Liver (tissue), 8 donors: ENCODE measurements at regions not wholly inside any gene's neighbourhood (a gene's known extent, or its start where the extent isn't known, plus 50 kb on each side); places are given as distances from the start of the nearest gene placed in this dataset.

Experiments used
- DNase-seq: peaks from one replicate; pipeline ENCODE4 v3.0.0-alpha.2; 2017; ENCODE audit warnings: low spot score
- H3K27ac ChIP-seq, 2 donors: one replicate each; pipeline ENCODE4 v1.7.0; 2013; ENCODE audit warnings: inconsistent platforms in 2 of 2, low read length in 2 of 2, control low read depth in 1 of 2, low read depth in 1 of 2, mild to moderate bottlenecking in 1 of 2
- H3K27me3 ChIP-seq, 4 donors: one replicate each; pipeline versions ENCODE4 v1.6.1 to v1.7.0; 2013; ENCODE audit warnings: low read length in 3 of 4, inconsistent platforms in 1 of 4, mild to moderate bottlenecking in 1 of 4, moderate library complexity in 1 of 4; ENCODE audit not compliant: control insufficient read depth in 4 of 4, insufficient read depth in 4 of 4
- H3K36me3 ChIP-seq, 4 donors: one replicate each; pipeline versions ENCODE4 v1.6.1 to v1.7.0; 2013; ENCODE audit warnings: low read length in 3 of 4, mild to moderate bottlenecking in 3 of 4, low read depth in 1 of 4, moderate library complexity in 1 of 4; ENCODE audit not compliant: control insufficient read depth in 4 of 4, insufficient read depth in 3 of 4
- H3K4me1 ChIP-seq, 4 donors: one replicate each; pipeline versions ENCODE4 v1.6.1 to v1.7.0; 2013; ENCODE audit warnings: low read length in 3 of 4, mild to moderate bottlenecking in 3 of 4, moderate library complexity in 1 of 4; ENCODE audit not compliant: control insufficient read depth in 4 of 4, insufficient read depth in 4 of 4
- H3K4me3 ChIP-seq, 3 donors: one replicate each; pipeline versions ENCODE4 v1.6.1 to v1.7.0; 2013; ENCODE audit warnings: low read length in 3 of 3, control low read depth in 1 of 3, low read depth in 1 of 3, mild to moderate bottlenecking in 1 of 3
- H3K9ac ChIP-seq, 2 donors: one replicate each; pipeline ENCODE4 v1.7.0; 2013; ENCODE audit warnings: low read length in 2 of 2, mild to moderate bottlenecking in 2 of 2, moderate library complexity in 2 of 2, control low read depth in 1 of 2, low read depth in 1 of 2
- H3K9me3 ChIP-seq, 4 donors: one replicate each; pipeline versions ENCODE4 v1.6.1 to v1.7.0; 2013; ENCODE audit warnings: low read length in 3 of 4; ENCODE audit not compliant: control insufficient read depth in 4 of 4
- EGR1 ChIP-seq, 2 donors: IDR thresholded peaks; 2 replicates each; pipeline ENCODE4 v1.6.1; 2016 to 2018; ENCODE audit warnings: antibody characterized with exemption in 2 of 2, low read depth in 2 of 2
- FOXA1 ChIP-seq: IDR thresholded peaks from 2 replicates; pipeline ENCODE4 v1.6.1; 2016; ENCODE audit warnings: antibody characterized with exemption
- FOXA2 ChIP-seq: IDR thresholded peaks from 2 replicates; pipeline ENCODE4 v1.6.1; 2016; ENCODE audit warnings: antibody characterized with exemption
- GABPA ChIP-seq, 2 donors: IDR thresholded peaks in 1 of 2; conservative IDR thresholded peaks in 1 of 2; 2 replicates each; pipeline ENCODE4 v1.6.1; 2016; ENCODE audit warnings: antibody characterized with exemption in 2 of 2, mild to moderate bottlenecking in 1 of 2, moderate library complexity in 1 of 2
- HNF4A ChIP-seq, 2 donors: conservative IDR thresholded peaks; 2 replicates each; pipeline ENCODE4 v1.6.1; 2016; ENCODE audit warnings: antibody characterized with exemption in 2 of 2, mild to moderate bottlenecking in 2 of 2
- HNF4G ChIP-seq: IDR thresholded peaks from 2 replicates; pipeline ENCODE4 v1.6.1; 2016; ENCODE audit warnings: antibody characterized with exemption
- JUND ChIP-seq, 2 donors: IDR thresholded peaks; 2 replicates each; pipeline ENCODE4 v1.6.1; 2016; ENCODE audit warnings: antibody characterized with exemption in 2 of 2
- NR2F2 ChIP-seq: IDR thresholded peaks from 2 replicates; pipeline ENCODE4 v1.6.1; 2016; ENCODE audit warnings: antibody characterized with exemption
- RAD21 ChIP-seq, 2 donors: IDR thresholded peaks; 2 replicates each; pipeline ENCODE4 v1.6.1; 2016; ENCODE audit warnings: antibody characterized with exemption in 2 of 2, mild to moderate bottlenecking in 2 of 2
- RXRA ChIP-seq, 2 donors: IDR thresholded peaks; 2 replicates each; pipeline ENCODE4 v1.6.1; 2017 to 2018; ENCODE audit warnings: antibody characterized with exemption in 2 of 2, mild to moderate bottlenecking in 1 of 2
- SP1 ChIP-seq: IDR thresholded peaks from 2 replicates; pipeline ENCODE4 v1.6.1; 2018; ENCODE audit warnings: antibody characterized with exemption, mild to moderate bottlenecking
- TAF1 ChIP-seq: conservative IDR thresholded peaks from 2 replicates; pipeline ENCODE4 v1.6.1; 2016; ENCODE audit warnings: antibody characterized with exemption, mild to moderate bottlenecking
- YY1 ChIP-seq: IDR thresholded peaks from 2 replicates; pipeline ENCODE4 v1.6.1; 2016; ENCODE audit warnings: antibody characterized with exemption, mild to moderate bottlenecking
- WGBS: extraction: QIAGEN DNeasy Blood & Tissue Kit; methylation state at CpG from one replicate; pipeline ENCODE4 v1.1.7; 2013; 5-methylcytosine and 5-hydroxymethylcytosine counted together
- TF ChIP-seq, protein P1 (sequence below): IDR thresholded peaks from 2 replicates; pipeline ENCODE4 v1.6.1; 2016; ENCODE audit warnings: antibody characterized with exemption
- TF ChIP-seq, protein P2 (sequence below): IDR thresholded peaks from 2 replicates; pipeline ENCODE4 v1.6.1; 2016; ENCODE audit warnings: antibody characterized with exemption
- TF ChIP-seq, protein P3 (sequence below): IDR thresholded peaks from 2 replicates; pipeline ENCODE4 v1.6.1; 2016; ENCODE audit warnings: antibody characterized with exemption
- TF ChIP-seq, protein P4 (sequence below): IDR thresholded peaks from 2 replicates; pipeline ENCODE4 v1.6.1; 2016; ENCODE audit warnings: antibody characterized with exemption, mild to moderate bottlenecking
- TF ChIP-seq, protein P5 (sequence below): fragments of 150-350 bp; IDR thresholded peaks from 2 replicates; pipeline ENCODE4 v1.5.1; 2017; ENCODE audit warnings: improper control_type of control experiment, low read depth, low read length; ENCODE audit not compliant: missing input control
- donor health status: healthy.
- donor health status: healthy.
- donor health status: healthy.
- donor health status: healthy.
- donor health status: healthy.

DNA sequence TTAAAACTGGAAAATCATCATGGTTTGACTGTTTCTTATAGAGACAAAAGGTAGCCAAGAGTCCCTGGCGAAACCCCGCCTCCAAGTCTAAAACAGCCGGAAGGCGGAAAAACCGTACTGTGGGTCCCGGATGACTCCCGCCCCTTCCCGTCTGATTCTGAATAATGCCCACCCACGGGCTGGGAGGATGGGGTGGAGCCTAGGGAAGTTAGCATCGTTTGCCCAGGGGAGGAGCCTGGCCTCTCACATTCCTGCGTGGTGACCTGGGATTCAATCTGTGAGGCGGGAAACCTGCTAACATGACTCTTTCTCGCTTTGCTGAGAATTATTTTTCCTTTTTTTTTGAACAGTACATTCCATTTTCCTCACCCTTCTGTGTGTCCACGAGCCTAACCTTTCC lies 124.9 kb downstream of the KCNK1 start:
- no peak for DNase-seq
- no peak overlapping the region for H3K27ac ChIP-seq
- 89% methylated on average over 14 of the region's 14 CpGs for WGBS
- no peaks in the 10 kb centered on the region for H3K4me1 ChIP-seq
- H3K9me3 ChIP-seq: no peaks in the 10 kb centered on the region
- no peaks in the 10 kb centered on the region for H3K36me3 ChIP-seq
- no peak overlapping the region for H3K9ac ChIP-seq
- TF ChIP-seq TAF1: no peak
- no peak for TF ChIP-seq NR2F2
- TF ChIP-seq EGR1 (IDR thresholded peaks at IDR 0.05; ENCODE audit: low read depth in 2 of 2): no peak
- TF ChIP-seq, protein P1, sequence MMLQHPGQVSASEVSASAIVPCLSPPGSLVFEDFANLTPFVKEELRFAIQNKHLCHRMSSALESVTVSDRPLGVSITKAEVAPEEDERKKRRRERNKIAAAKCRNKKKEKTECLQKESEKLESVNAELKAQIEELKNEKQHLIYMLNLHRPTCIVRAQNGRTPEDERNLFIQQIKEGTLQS: no peak
- TF ChIP-seq FOXA1: no peak
- TF ChIP-seq SP1: no peak
- TF ChIP-seq, protein P2, sequence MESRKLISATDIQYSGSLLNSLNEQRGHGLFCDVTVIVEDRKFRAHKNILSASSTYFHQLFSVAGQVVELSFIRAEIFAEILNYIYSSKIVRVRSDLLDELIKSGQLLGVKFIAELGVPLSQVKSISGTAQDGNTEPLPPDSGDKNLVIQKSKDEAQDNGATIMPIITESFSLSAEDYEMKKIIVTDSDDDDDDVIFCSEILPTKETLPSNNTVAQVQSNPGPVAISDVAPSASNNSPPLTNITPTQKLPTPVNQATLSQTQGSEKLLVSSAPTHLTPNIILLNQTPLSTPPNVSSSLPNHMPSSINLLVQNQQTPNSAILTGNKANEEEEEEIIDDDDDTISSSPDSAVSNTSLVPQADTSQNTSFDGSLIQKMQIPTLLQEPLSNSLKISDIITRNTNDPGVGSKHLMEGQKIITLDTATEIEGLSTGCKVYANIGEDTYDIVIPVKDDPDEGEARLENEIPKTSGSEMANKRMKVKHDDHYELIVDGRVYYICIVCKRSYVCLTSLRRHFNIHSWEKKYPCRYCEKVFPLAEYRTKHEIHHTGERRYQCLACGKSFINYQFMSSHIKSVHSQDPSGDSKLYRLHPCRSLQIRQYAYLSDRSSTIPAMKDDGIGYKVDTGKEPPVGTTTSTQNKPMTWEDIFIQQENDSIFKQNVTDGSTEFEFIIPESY: no peak
- TF ChIP-seq JUND (IDR thresholded peaks at IDR 0.05): no peak
- TF ChIP-seq, protein P3, sequence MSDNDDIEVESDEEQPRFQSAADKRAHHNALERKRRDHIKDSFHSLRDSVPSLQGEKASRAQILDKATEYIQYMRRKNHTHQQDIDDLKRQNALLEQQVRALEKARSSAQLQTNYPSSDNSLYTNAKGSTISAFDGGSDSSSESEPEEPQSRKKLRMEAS: no peak
- no peak for TF ChIP-seq RAD21 (IDR thresholded peaks at IDR 0.05)
- TF ChIP-seq GABPA (IDR thresholded peaks at IDR 0.05 in 1 of 2, conservative IDR thresholded peaks at IDR 0.05 in 1 of 2): no peak
- TF ChIP-seq, protein P4, sequence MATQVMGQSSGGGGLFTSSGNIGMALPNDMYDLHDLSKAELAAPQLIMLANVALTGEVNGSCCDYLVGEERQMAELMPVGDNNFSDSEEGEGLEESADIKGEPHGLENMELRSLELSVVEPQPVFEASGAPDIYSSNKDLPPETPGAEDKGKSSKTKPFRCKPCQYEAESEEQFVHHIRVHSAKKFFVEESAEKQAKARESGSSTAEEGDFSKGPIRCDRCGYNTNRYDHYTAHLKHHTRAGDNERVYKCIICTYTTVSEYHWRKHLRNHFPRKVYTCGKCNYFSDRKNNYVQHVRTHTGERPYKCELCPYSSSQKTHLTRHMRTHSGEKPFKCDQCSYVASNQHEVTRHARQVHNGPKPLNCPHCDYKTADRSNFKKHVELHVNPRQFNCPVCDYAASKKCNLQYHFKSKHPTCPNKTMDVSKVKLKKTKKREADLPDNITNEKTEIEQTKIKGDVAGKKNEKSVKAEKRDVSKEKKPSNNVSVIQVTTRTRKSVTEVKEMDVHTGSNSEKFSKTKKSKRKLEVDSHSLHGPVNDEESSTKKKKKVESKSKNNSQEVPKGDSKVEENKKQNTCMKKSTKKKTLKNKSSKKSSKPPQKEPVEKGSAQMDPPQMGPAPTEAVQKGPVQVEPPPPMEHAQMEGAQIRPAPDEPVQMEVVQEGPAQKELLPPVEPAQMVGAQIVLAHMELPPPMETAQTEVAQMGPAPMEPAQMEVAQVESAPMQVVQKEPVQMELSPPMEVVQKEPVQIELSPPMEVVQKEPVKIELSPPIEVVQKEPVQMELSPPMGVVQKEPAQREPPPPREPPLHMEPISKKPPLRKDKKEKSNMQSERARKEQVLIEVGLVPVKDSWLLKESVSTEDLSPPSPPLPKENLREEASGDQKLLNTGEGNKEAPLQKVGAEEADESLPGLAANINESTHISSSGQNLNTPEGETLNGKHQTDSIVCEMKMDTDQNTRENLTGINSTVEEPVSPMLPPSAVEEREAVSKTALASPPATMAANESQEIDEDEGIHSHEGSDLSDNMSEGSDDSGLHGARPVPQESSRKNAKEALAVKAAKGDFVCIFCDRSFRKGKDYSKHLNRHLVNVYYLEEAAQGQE: no peak
- TF ChIP-seq HNF4A (conservative IDR thresholded peaks at IDR 0.05): no peak
- TF ChIP-seq, protein P5, sequence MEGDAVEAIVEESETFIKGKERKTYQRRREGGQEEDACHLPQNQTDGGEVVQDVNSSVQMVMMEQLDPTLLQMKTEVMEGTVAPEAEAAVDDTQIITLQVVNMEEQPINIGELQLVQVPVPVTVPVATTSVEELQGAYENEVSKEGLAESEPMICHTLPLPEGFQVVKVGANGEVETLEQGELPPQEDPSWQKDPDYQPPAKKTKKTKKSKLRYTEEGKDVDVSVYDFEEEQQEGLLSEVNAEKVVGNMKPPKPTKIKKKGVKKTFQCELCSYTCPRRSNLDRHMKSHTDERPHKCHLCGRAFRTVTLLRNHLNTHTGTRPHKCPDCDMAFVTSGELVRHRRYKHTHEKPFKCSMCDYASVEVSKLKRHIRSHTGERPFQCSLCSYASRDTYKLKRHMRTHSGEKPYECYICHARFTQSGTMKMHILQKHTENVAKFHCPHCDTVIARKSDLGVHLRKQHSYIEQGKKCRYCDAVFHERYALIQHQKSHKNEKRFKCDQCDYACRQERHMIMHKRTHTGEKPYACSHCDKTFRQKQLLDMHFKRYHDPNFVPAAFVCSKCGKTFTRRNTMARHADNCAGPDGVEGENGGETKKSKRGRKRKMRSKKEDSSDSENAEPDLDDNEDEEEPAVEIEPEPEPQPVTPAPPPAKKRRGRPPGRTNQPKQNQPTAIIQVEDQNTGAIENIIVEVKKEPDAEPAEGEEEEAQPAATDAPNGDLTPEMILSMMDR: no peak
- TF ChIP-seq RXRA (IDR thresholded peaks at IDR 0.05): no peak
- no peak for TF ChIP-seq HNF4G
- no peak for TF ChIP-seq YY1
- no peak for TF ChIP-seq FOXA2
- H3K27me3 ChIP-seq: no peaks in the 10 kb centered on the region
- no peak overlapping the region for H3K4me3 ChIP-seq
